NCI-H2081 treated with DMSO at 0.1 percent for 48 hours (cell line): ENCODE measurements at regions not wholly inside any gene's neighbourhood (a gene's known extent, or its start where the extent isn't known, plus 50 kb on each side); places are given as distances from the start of the nearest gene placed in this dataset.

Source experiments
- DNase-seq: peaks from one replicate; lab custom pipeline; 2025; lab: John Stamatoyannopoulos, UW

GRCh38 chr2:239586651-239587310, 186.0 kb upstream of the HDAC4 start:
- DNase-seq = no peak

GRCh38 chr2:239585422-239585821, 184.6 kb upstream of the HDAC4 start:
- DNase-seq = no peak

- DNase-seq = no peak
Observed at GRCh38 chr2:239584986-239585385, 184.2 kb upstream of the HDAC4 start.

- DNase-seq = no peak
Observed at GRCh38 chr2:239583879-239584859, 183.3 kb upstream of the HDAC4 start.

GRCh38 chr2:239583171-239583878, 182.5 kb upstream of the HDAC4 start:
- no peak for DNase-seq

GRCh38 chr2:239582476-239582875, 181.7 kb upstream of the HDAC4 start:
- no peak for DNase-seq

GRCh38 chr2:239581352-239581901, 180.6 kb upstream of the HDAC4 start:
- no peak for DNase-seq

- DNase-seq = no peak
Observed at GRCh38 chr2:239580199-239580527, 179.3 kb upstream of the HDAC4 start.

DNA sequence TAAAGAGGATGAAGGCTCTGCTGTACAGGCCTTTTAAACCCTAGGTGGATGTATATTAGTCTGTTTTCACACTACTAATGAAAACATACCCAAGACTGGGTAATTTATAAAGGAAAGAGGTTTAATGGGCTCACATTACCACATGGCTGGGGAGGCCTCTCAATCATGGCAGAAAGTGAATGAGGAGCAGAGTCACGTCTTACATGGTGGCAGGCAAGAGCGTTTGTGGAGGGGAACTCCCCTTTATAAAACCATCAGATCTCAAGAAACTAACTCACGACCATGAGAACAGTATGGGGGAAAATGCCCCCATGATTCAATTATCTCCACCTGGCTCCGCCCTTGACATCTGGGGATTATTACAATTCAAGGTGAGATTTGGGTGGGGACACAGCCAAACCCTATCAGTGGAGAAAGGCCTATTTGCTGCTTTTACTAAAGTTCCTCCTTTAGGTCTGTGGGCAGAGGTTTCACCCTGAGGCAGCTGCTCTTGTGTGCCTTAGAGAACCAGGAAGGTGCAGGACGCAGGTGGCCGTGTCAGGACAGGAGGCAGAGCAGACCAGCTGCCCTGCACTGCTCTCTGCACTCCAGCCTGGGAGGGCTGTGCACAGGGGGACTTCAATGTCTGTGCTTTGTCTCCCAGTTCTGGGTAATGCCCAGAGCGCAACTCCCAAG, 178.8 kb upstream of the HDAC4 start:
- no peak for DNase-seq

DNA sequence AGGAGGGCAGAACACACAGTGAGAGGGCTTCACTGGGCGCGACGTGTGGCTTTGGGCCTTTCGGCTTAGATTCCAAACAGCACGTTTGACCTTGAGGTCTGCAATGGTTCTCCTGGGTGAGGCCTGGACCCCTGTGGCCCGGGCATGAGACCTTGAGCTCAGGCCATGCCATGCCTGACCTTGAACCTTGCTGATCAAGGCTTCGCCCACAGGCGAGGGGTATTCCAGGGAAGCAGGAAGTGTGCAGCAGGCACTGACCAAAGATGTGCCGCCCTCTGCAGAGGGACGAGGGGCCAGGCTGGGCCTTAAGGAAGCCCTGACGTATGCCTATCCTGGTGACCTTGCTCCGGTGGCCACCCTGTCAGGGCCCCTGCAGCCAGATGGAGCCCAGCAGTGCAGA, 178.3 kb upstream of the HDAC4 start:
- no peak for DNase-seq

GRCh38 chr2:239578381-239578780, 177.6 kb upstream of the HDAC4 start:
- DNase-seq = no peak

DNA sequence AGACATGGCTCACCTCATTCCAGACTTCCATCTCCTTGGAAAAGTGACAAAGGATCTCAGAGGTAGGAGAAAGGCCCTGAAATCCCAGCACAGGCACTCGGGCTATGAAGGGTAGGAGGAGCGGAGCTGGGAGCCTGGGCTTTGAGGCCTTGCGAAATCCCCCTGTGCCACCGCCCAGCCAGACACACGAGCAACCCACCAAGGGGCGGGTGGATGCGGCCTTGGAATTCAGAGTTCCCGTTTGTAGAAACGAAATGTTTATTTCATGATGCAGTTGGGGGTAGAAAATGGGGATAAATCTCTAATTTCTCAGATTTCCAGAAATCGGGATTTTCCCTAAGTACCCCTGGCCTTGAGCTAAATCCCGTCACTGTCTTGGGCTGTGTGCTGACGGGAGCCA, 177.1 kb upstream of the HDAC4 start:
- no peak for DNase-seq

DNA sequence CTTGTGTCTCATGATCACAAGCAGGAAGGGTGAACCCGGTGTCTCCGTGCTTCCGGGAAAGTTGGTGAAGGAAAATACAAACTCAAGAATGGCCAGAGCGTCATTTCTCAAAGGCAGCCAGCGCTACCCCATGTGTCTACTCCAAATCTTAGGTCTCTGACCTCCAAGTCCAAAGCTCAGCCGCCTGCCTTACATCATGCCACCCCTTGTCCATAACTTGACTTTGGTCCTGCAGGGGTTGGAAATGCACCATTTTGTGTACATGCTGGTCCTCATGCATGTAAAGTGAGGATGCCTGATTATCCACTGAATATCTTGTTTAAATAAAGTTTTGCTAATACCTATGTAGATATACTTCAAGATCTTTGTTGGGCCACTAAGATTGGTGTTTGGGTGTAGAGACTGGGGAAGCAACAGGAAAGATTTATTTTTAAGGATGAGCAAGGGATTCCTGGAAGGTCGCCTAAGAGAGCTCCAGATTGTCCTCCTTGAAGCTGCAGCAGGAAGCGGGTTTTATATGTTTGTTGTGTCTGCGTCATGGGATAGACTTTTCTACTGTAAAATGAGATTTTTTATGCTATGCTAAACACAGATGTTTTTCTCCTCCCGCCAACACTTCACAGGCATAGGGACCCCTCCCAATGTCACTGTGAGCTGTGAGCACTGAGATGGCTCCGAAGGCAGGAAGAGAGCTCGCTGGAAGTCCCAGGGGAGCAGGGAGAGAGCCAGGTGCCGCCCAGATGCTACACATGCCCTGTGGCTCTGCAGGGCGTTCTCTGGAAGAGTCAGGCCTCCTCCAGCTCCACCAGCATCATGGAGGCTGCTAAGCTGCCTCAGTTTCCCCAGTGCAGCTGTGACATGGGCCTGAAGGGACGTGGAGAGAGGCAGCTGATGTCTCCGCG, 176.2 kb upstream of the HDAC4 start:
- no peak for DNase-seq

DNA sequence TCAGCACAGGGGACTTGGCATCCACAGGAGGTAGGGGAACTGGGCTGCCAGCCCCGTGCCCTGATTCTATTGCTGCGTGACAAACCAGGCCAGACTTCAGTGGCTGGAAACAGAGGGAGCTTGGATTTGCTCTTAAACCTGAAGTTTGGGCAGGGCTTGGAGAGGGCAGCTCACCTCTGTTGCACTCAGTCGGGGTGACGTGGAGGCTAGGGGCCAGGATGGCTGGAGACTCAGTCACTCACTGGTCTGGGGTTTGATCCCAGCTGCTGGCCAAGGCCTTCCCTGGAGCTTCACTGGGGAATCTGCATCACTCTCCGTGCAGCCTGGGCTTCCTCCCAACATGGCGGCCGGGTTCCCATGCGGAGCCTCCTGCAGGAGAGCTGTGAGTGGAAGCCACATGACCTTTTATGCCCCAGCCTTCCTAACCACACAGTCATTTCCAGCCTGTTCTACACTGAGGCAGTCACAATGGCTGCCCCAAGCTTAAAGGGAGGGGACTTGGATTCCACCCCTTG, 175.2 kb upstream of the HDAC4 start:
- DNase-seq = no peak

DNA sequence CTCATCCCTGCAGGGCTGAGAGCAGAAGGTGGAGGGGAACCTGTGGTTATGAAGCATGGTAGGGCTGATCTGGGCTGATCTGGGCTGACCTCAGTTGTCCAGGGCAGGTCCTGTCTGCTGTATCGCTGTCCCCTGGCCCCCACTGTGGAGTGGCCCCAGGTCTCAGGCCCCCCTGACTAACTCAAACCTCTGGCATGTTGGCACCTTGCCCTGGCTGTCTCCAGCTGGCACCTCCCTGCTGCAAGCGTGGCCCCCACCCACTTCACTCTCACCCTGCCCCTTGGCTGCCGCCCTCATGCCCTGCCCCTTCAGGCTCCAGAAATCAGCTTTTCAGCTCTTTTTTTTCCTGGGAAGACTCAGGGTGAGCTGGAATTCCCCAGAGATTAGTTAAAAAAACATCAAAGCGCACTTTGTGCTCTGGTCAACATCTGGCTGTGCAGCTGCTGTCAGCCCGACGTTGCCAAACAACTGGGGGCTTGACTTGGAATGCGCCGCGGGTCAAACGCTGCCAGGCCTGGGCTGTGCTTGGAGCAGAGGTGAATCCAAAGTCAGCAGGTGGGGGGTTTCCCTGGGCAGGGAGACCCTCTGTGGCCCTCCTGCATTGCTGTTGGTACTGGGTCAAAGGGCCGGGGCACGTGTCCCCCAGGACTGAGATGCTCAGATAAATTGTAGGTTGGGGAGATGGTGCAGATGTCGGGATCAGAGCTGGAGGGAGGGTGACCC, 173.8 kb upstream of the HDAC4 start:
- no peak for DNase-seq

DNA sequence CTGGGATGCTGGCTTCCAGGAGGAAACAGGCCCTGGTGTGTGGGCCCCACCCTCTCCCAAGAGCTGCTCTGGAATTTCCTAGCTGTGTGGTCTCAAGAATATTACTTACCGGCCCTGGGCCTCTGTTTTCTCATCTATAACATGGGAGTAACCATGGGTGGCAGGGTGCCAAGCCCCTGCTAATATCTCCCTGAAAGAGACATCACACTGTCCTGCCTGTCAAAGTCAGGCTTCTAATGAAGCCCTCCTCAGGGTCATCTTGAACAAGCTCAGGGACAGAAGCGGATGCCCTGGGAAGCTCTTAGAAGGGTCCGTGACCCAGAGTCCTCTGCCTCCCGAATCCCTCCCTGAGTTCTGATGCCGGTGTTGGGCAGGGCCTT, 173.2 kb upstream of the HDAC4 start:
- no peak for DNase-seq

GRCh38 chr2:239570971-239571520, 170.2 kb upstream of the HDAC4 start:
- no peak for DNase-seq

DNA sequence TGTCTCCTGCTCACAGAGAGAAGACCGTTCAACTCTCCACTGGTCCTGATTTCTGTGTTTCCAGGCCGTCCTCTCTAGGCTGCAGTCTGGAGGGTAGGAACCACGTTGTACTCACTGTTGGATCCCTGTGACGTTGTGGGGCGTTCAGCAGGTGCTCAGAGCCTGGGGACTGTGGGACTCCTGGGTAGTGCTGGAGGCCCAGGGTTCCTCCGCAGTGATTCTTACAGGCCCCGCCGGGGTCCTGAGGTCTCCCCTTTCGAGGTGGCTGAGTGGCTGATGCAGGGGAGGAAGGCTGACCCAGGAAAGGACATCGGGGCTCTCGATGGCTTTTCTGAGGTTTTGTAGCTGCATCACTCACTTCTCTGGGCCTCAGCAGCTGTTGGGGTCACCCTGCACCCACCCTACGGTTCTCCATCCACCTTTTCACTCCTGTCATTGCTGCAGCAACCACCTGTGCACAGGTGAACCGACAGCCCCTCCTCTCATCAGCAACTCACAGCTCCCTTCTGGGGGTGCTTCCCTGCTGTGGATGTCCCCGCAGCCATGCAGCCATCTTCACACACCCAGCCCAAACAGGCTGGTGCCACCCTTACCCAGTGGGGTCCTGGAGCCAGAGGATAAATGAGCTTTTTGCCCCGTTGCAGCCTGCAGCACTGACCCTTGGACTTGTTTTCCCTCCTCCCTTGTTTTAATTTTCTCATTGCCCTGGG, 169.6 kb upstream of the HDAC4 start:
- DNase-seq = no peak
